IPS DF 19.7 (cell line): ENCODE measurements at regions not wholly inside any gene's neighbourhood (a gene's known extent, or its start where the extent isn't known, plus 50 kb on each side); places are given as distances from the start of the nearest gene placed in this dataset.
"Not testable (repeated sequence)": the region's sequence is repeated elsewhere in the genome, so short reads cannot be mapped to it uniquely, and the experiment has no call there.

ENCODE experiments used
- DNase-seq: peaks from one replicate; pipeline ENCODE4 v3.0.0-alpha.2; 2013; ENCODE audit warnings: low read depth, low spot score

DNA sequence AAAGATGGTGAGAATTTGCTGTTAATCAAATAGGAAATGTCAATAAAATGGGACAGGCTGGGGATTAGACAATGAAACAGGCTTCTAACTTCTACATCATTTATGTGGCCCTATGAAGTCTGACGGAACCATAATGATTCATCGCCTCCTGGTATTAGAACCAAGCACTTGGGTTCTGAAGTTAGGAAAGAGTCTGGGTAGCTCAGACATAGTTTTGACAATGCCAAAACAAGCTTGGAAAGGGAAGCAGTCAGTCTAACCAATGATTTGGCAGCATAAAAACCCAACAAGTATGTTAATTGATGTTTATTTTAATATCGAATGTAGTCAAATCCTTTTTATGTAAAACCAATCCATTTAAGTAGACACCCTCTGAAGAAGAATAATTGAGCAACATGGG lies 160.8 kb upstream of the RSPO3 start:
- no peak for DNase-seq

DNA sequence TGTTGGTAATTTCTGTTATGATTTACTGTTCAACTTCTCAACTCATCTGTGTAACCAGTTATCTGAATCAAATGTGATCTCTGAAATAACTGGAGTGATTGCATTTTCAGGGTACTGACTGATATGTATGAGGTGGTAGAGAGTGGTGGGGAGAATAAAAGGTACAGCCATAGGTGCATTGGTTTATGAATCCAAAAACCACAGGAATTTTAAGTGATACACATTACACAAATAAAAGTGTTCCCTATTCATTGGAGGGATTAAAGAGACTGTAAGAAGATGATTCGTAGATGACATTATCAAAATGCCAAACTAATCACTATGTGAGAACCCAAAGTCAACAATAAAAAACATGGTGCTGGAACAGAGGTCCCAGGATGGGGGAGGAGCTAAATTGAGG lies 158.7 kb upstream of the RSPO3 start:
- DNase-seq, result no peak

DNA sequence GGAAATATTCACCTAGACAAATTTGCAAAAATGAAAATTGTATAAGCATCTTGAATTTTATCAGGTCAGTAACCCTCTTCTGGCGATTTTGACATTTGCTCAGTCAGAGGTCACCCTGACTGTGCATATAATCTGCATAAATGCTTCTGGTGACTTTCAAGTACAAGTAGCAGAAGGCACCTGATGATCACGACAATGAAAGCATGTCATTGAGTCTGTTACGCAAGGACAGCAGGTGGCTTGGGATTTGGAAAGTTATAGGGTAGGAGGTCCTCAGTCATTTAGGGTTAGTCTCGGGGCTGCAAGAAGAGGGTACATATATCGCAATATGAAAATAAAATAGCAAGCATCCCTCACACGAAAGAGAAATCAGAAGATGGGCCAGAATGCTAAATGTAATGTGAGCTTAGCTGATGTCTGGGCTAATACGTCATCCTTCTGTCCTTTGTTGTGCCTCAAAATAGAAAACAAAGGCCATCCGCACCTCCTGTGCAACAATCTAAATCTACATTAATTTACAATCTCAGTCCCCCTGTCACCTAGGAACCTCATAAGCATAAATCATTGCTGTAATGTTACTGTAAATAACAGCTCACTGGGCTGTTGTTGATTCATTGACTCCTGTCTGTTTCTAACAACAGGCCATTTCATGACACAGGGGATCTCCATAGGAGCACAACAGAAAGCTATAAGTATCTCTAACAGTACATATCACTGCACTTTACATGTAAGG lies 155.2 kb upstream of the RSPO3 start:
- DNase-seq, result no peak

DNA sequence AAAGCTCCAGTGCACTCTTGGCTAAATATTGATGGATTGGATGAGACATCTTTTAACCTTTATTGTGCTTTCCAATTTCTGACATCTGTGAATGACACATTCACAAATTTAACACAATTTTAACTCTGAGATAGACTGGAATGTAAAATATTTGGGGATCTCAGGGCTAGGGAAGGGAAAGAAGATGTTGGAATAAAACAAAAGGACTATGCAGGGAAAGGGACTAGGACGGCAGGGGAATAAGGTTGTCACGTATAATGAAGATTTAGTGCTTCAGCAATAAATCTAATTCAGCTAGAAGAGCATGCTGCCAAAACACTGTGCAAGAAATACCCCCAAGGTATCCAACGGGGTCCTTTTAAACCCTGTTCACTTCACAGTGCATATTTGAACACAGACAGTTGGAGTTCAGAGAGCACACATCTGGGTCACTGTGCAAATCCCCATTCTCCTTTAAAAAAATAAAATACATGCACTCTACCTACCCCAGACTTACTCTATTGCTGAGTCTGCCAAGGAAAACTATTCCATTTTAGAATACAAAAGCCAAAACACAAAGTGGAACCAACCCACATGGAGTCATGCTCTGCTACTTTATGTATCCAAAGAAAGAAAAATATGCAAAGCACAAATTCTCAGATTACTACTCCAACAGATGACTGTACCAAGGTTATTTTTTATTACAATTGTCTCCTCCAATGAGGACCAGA lies 151.0 kb upstream of the RSPO3 start:
- DNase-seq, result no peak

DNA sequence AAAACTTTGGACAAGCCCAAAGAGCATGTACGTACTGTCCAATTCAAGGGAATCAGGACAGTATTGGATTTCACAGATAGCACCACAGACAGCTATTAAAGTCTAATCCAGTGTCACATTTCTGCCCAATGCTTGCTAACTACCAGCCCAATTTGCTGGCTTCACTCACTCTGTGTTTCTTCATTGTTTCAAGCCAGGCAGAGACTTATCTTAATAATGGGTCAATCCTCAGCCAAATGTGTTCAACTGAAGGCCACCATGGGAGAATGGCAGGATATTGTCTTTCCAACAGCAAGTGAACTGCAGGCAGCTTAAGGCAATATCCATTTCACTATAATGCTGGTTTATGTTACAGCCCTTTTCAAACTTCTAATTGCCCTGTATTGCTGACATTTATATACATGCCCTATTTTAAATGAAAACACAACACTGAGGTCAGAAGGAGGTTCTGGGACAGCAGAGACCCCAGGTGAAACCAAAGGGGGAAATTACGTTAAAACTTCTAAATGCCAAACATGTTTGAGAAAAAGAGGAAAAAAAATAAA lies 142.1 kb upstream of the RSPO3 start:
- no peak for DNase-seq

DNA sequence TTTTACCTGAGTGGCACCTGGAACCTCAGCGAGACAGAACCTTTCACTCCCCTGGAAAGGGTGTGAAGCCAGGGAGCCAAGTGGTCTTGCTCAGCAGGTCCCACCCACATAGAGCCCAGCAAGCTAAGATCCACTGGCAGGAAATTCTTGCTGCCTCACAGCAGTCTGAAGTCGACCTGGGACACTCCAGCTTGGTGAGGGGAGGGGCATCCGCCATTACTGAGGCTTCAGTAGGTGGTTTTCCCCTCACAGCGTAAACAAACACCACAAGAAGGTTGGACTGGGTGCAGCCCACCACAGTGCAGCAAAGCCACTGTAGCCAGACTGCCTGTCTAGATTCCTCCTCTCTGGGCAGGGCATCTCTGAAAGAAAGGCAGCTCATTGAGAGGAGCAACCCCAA lies 134.7 kb upstream of the RSPO3 start:
- DNase-seq, result no peak

DNA sequence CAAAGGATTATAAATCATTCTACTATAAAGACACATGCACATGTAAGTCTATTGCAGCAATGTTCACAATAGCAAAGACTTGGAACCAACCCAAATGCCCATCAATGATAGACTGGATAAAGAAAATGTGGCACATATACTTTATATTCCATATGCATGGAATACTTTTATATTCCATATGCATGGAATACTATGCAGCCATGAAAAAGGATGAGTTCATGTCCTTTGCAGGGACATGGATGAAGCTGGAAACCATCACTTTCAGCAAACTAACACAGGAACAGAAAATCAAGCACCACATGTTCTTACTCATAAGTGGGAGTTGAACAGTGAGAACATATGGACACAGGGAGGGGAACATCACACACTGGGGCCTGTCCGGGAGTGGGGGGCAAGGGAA lies 130.3 kb upstream of the RSPO3 start:
- DNase-seq, result not testable (repeated sequence)

DNA sequence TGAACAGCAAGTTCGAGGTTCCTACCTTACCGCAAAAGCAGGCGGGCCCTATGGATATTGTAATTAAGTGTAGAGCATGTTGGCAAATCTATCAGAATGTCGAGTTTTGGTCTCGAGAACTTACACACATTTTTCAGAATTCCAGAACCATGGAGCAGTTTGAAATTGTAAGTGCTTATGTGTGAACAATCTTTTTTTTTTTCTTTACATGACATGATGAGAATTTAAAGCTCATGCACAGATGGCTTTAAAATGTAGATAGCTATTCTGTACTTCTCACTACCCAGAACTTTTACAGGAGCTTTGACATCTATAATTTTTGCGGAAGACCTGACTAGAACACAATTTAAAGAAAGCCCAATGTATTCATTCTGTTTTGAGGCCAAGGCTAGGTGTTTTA lies 117.8 kb upstream of the RSPO3 start:
- DNase-seq, result no peak

DNA sequence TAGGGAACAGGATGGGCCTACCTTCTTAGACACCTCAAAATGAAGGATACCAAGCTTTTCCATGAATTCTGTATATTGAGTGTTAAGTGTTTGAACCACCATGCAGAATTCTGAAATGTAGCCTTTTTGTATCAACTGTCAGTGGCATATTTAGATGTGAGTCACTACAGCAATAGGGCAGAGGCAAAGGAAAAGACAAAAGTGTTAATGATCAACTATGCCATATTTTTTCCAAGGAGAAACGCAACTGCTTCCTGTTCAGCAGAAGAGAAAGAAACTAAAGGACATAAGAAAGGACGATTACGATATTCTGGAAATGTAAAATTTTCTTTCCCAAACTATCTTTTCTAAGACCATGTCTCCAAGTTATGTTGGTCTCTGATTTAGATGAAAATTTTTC lies 104.6 kb upstream of the RSPO3 start:
- DNase-seq, result no peak

DNA sequence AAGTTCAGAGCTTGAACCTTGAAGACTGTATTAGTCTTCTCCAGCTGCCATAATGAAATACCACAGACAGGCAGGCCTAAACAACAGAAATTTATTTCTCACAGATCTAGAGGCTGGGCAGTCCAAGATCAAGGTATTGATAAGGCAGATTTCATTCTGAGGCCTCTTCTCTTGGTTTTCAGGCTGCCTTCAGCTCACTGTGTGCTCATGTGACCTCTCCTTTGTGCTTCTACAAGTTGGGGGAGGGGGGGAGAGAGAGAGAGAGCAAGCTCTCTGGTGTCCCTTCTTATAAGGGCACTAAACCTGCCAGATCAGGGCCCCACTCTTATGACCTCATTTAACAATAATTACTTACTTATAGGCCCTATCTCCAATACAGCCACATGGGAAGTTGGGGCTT lies 102.6 kb upstream of the RSPO3 start:
- DNase-seq, result no peak

DNA sequence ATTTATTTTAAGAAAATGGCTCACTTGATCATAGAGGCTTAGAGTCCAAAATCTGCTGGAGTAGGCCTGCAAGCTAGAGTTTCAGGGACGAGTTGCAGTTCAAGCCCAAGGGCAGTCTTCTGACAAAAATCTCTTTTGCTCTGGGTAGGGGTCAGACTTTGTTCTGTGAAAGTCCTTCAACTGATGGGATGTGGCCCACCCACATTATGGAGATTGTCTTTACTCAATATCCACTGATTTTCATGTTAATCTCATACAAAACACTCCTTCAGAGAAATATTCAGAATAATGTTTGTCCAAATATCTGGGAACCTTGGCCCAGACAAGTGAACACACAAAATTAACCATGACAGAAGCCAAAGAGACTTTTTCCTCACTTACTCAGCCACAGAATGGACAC lies 98.6 kb upstream of the RSPO3 start:
- DNase-seq, result no peak

DNA sequence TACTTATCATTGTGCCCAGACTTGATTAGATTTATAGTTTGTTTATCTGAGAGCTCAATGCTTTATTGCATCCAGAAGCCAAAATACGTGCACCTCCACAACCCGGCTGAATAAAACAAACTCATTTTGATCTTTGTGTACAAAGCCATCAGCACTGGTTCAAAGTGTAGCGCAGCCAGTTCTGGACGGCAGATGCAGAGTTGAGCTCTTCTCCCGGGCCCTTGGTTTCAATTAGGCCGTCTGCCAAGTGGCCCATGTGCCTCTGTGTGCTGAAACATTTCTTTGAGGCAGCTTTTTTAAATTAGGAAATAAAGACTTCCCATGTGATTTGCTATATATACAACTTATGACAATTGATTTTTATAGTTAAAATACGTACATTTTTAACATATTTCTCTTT lies 96.2 kb upstream of the RSPO3 start:
- DNase-seq, result no peak

DNA sequence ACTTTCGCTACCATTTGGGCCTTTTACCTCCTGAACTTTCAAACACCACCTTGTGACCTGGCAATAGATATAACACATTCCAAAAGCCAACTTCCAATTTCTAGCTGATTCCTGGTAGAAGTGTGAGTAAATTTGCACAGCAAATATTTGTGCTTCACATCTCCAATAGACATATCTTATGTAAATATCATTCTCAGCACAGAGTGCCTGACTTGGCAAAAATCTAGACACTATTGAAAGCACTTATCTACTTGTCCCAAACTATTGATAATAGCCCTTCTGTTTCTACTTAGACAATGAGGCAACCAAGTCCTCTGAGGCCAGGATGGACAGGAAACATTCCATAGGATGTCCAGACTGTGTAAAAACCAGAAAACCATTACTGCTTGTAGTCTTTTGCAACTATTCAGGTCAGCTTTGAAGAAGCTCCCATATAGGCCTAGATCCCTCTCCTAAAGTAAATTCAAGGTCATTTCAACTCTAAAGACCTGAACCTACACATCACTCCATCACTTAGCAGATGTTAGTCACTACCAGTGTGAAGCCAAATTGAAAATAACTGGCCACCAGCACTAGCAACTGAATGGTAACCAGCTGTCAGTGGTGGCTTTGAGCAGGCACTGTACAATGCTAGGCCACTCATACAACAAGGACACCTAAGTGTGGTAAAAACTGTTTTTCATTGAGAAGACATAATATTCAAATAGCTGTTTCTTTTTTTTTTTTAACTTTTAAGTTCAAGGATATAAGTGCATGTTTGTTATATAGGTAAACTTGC lies 95.3 kb upstream of the RSPO3 start:
- no peak for DNase-seq

DNA sequence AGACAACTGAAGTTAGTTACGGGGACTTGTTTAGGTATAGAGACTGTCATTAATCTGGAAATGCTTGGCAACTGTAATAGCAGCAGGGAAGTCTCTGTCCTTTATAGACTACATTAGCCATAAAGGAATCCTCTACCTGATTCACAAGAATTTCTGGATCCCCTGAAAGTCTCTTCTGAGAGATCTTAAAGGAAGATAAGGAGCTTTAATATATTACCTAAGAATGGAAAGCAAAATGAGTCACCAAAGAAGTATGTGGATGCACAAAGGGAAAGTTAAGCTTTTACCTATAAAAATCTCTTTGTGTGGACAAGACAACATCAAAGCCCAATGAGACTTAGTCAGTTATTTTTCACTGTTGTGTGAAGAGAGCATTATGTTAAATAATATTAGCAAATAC lies 92.2 kb upstream of the RSPO3 start:
- DNase-seq, result no peak

DNA sequence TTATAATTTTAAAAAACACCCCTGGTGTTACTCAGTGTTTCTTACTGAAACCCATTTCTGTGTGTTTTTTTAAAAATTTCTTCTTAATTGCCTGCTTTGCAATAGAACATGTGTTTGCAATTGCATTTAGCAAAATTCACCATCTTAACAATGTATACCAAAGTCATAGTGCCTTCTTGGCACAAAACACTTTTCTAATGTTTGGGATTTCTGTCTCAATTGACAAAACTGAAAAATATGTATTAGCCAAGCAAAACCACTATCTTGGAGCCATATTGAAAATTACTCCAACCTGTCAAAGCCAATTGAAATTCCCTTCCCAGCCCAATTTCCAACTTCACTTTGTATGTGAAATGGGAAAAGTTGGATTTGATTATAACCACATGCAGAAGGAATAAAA lies 88.4 kb upstream of the RSPO3 start:
- DNase-seq, result no peak

DNA sequence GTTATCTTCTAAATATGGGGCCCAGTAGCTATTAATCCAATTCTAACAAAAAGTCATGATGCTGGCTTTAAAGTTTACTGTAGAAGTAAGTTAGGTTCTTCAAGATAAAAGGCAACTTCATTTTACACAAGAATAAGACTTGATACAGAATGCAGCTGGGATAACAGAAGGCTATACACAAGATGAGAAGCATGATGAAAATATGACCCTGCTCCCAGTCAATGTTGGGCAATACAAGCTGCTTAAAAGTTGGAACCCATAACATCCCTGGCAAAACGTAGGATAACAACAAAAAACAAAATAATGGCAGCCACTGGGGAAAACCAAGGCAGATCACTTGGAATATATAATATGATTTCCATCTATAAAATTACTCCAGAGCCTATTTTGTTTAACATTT lies 87.6 kb upstream of the RSPO3 start:
- no peak for DNase-seq

DNA sequence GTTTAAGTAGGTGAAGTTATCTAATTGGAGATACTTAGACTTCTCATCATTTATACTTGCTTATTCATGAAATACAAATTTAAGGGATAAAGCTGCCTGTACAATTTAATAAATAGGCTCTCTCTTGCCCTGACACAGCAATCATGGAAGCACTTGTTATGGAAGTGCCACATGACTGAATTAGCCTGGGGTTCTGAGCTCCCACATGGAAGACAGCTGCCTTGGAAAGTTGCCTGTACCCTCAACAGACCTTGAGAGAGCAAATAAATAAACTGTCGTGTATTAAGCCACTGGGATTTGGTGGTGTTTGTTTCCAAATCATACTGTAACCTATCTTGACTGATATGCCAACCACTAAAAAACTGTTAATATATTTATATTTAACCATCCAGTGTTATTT lies 87.0 kb upstream of the RSPO3 start:
- no peak for DNase-seq

DNA sequence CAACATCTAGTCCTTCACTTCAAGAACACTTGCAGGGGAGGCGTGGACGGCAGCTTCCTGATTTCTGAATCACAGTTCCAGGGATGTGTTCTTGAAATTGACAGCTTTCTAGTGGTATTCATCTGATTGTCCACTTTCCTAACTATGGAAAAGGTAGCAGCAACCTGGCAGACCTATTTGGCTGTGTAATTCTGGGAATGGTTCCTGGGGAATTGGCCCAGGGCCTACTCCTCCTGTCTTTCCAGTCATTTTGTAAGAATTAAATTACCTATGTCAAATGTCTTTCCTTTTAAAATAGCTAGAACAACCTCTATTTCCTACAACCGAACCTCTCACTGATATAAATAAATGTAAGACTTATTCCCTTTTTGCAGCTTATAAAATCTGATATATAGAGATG lies 85.5 kb upstream of the RSPO3 start:
- DNase-seq, result no peak

DNA sequence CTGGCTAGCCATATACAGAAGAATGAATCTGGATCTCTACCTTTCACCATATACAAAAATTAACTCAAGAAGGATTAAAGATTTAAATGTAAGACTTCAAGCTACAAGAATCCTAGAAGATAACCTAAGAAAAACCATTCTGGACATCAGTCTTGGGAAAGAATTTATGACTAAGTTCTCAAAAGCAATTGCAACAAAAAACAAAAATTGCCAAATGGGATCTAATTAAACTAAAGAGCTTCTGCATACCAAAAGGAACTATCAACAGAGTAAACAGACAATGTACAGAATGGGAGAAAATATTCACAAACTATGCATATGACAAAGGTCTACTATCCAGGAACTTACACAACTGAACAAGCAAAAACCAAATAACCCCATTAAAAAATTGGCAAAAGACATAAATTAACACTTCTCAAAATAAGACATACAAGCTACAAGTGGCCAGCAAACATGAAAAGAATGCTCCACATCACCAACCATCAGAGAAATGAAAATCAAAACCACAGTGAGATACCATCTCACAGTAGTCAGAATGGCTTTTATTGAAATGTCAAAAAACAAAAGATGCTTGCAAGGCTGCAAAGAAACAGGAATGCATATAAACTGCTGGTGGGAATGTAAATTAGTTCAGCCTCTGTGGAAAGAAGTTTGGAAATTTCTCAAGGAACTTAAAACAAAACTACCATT lies 66.8 kb upstream of the RSPO3 start:
- DNase-seq, result no peak

DNA sequence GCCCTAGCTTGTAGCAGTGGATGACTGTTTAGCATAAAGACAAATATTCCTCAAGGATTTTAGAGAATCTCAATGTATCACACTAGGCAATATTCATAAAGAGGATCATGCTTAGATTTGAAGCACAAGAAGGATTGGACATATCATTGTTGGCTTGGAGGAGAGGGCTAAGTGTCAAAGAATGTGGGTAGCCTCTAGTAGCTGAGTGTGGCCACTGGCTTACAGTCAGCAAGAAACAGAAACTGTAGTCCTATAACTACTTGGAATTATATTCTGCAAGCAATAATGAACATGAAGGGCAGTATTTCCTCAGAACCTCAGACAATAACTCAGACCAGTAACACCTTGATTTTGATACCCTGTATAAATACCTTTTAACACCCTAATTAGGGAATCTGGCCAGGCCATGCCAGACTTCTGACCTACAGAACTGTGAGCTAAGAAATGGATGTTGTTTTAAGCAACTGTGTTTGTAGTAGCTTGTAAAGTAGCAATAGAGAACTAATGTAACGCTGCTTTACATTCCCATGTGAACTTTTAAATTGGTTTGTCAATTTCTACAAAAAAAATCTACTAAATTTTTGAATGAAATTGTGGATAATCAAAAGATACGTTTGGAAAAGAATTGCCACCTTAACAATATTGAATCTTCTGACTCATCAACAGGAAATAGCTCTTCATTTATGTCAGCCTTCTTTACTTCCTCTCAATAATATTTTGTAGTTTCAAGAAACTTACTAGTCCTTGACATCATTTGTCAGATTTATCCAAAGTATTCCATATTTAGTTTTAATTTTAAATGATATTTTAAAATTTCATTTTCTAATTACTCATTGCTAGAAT lies 65.2 kb upstream of the RSPO3 start:
- no peak for DNase-seq

DNA sequence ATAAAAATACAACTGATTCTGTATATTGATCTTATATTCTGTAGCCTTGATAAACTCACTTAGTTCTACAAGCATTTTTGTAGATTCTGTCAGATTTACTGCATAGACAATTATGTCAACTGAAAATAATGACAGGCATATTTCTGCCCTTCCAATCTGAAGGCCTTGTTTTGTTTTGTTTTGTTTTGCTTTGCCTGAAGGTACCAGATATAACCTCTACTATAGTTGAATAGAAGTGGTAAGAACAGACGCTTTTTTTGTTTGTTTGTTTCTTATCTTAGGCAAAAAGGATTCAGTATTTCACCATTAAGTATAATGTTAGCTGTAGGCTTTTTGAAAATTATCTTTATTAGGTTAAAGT lies 64.6 kb upstream of the RSPO3 start:
- DNase-seq, result no peak
